MCF 10A (cell line): ENCODE measurements at regions not wholly inside any gene's neighbourhood (a gene's known extent, or its start where the extent isn't known, plus 50 kb on each side); places are given as distances from the start of the nearest gene placed in this dataset.

ENCODE experiments used
- BruUV-seq: library from RNA; stranded (reverse); fragments of 400-500 nt; replicated peaks from 2 replicates; lab custom pipeline; 2021; lab: Mats Ljungman, UMichigan
- CTCF ChIA-PET: fragments of 300-600 bp; sonication (Branson Sonifier 250); formaldehyde crosslinking; extraction: SDS; loops from one replicate; lab custom pipeline; 2021; ENCODE audit warnings: antibody characterized with exemption, inconsistent platforms; lab: Yijun Ruan, JAX
- POLR2A ChIA-PET: fragments of 300-600, 350-650 bp; sonication (Branson Sonifier 250); formaldehyde crosslinking; extraction: SDS; loops from one replicate; lab custom pipeline; 2020; ENCODE audit warnings: antibody characterized with exemption, inconsistent platforms; lab: Yijun Ruan, JAX
- DNase-seq: peaks from one replicate; pipeline ENCODE4 v3.0.0-alpha.2; 2018; ENCODE audit not compliant: unreplicated experiment
- H3K27ac Mint-ChIP-seq: one replicate; pipeline ENCODE4 v1.8.0; 2022; ENCODE audit warnings: mild to moderate bottlenecking, low read depth, mixed read lengths; ENCODE audit not compliant: unreplicated experiment
- H3K27me3 Mint-ChIP-seq: one replicate; pipeline ENCODE4 v1.8.0; 2022; ENCODE audit warnings: mixed read lengths; ENCODE audit not compliant: insufficient read depth, unreplicated experiment
- H3K36me3 Mint-ChIP-seq: one replicate; pipeline ENCODE4 v1.8.0; 2022; ENCODE audit warnings: mild to moderate bottlenecking, moderate library complexity, mixed read lengths; ENCODE audit not compliant: insufficient read depth, unreplicated experiment
- H3K4me1 Mint-ChIP-seq: one replicate; pipeline ENCODE4 v1.8.0; 2022; ENCODE audit warnings: mixed read lengths; ENCODE audit not compliant: insufficient read depth, unreplicated experiment
- H3K4me3 Mint-ChIP-seq: one replicate; pipeline ENCODE4 v1.8.0; 2022; ENCODE audit warnings: mild to moderate bottlenecking, moderate library complexity, mixed read lengths; ENCODE audit not compliant: unreplicated experiment
- H3K9me3 Mint-ChIP-seq: one replicate; pipeline ENCODE4 v1.8.0; 2022; ENCODE audit warnings: mixed read lengths; ENCODE audit not compliant: unreplicated experiment
- CTCF ChIP-seq: fragments of 200-600 bp; IDR thresholded peaks from one replicate; pipeline ENCODE4 v1.8.0; 2022; ENCODE audit warnings: antibody characterized with exemption, mild to moderate bottlenecking; ENCODE audit not compliant: unreplicated experiment
- intact Hi-C: fragments of 100-400 bp; cut with micrococcal nuclease; formaldehyde crosslinking; loops from 2 replicates; pipeline ENCODE4 v1.14.1; 2022

GRCh38 chr7:31236868-31237267 is 103.7 kb downstream of the NEUROD6 start:
- BruUV-seq = no TSS peak
- no peak overlapping the region for H3K27ac Mint-ChIP-seq
- intact Hi-C loops = no loop called here
- no peak for DNase-seq
- ChIA-PET POLR2A (no interaction called here), CTCF (interaction anchor here (0.9 to 1.4 kb wide), 2 partner anchors 44 to 102 kb away, joined by 3 to 5 read pairs; no protein-coding TSS in a partner anchor)
- H3K27me3 Mint-ChIP-seq = peaks cover 11% of the 10 kb centered on the region
- no peak overlapping the region for H3K4me3 Mint-ChIP-seq
- H3K36me3 Mint-ChIP-seq = no peaks in the 10 kb centered on the region
- peaks cover 7% of the 10 kb centered on the region for H3K9me3 Mint-ChIP-seq
- no peak for TF ChIP-seq CTCF
- H3K4me1 Mint-ChIP-seq = no peaks in the 10 kb centered on the region

GRCh38 chr7:31234836-31235605 is 105.5 kb downstream of the NEUROD6 start:
- TF ChIP-seq CTCF = no peak
- Mint-ChIP-seq H3K9me3 (peaks cover 7% of the 10 kb centered on the region), H3K36me3 (no peaks in the 10 kb centered on the region), H3K27ac (no peak overlapping the region), H3K4me3 (no peak overlapping the region), H3K4me1 (no peaks in the 10 kb centered on the region), H3K27me3 (peaks cover 11% of the 10 kb centered on the region)
- ChIA-PET CTCF (no interaction called here), POLR2A (no interaction called here)
- BruUV-seq = no TSS peak
- intact Hi-C loops = no loop called here
- DNase-seq = no peak

- BruUV-seq = no TSS peak
- intact Hi-C loops = no loop called here
- no peak overlapping the region for H3K4me3 Mint-ChIP-seq
Observed at GRCh38 chr7:31228957-31229356, 111.6 kb downstream of the NEUROD6 start.

GRCh38 chr7:31214751-31215150 is 125.8 kb downstream of the NEUROD6 start:
- no peak for TF ChIP-seq CTCF

More at GRCh38 chr7:31228957-31229356, 111.6 kb downstream of the NEUROD6 start:
- Mint-ChIP-seq H3K27me3 (no peaks in the 10 kb centered on the region), H3K27ac (no peak overlapping the region), H3K9me3 (peaks cover 7% of the 10 kb centered on the region), H3K4me1 (no peaks in the 10 kb centered on the region), H3K36me3 (no peaks in the 10 kb centered on the region)
- ChIA-PET CTCF (no interaction called here), POLR2A (no interaction called here)
- no peak for TF ChIP-seq CTCF
- DNase-seq = no peak

More at GRCh38 chr7:31214751-31215150, 125.8 kb downstream of the NEUROD6 start:
- Mint-ChIP-seq H3K9me3 (no peaks in the 10 kb centered on the region), H3K36me3 (no peaks in the 10 kb centered on the region), H3K4me1 (no peaks in the 10 kb centered on the region), H3K27me3 (no peaks in the 10 kb centered on the region), H3K27ac (no peak overlapping the region), H3K4me3 (no peak overlapping the region)
- BruUV-seq = no TSS peak
- intact Hi-C loops = no loop called here
- no peak for DNase-seq
- POLR2A ChIA-PET = interaction anchor here (0.6 kb wide), 1 partner anchor 1179 kb away, joined by 3 read pairs; no protein-coding TSS in a partner anchor
- CTCF ChIA-PET = no interaction called here
